Tibial nerve (tissue), 4 donors: ENCODE measurements at regions not wholly inside any gene's neighbourhood (a gene's known extent, or its start where the extent isn't known, plus 50 kb on each side); places are given as distances from the start of the nearest gene placed in this dataset.

Experiments used
- DNase-seq, 2 donors: peaks; one replicate each; pipeline ENCODE4 v3.0.0-alpha.2; 2019; ENCODE audit warnings: low spot score in 2 of 2
- H3K27ac ChIP-seq, 4 donors: fragments of 200-600 bp; sonication (generic) in 3 of 4; one replicate each; pipeline ENCODE4 v1.5.1; 2017 to 2019; ENCODE audit warnings: mild to moderate bottlenecking in 1 of 4
- H3K27me3 ChIP-seq, 2 donors: fragments of 200-600 bp; sonication (generic) in 1 of 2; one replicate each; pipeline versions ENCODE4 v1.5.1 to v1.6.0; 2017 to 2019
- H3K36me3 ChIP-seq, 3 donors: fragments of 200-600 bp; sonication (generic); one replicate each; pipeline ENCODE4 v1.5.1; 2018 to 2019
- H3K4me1 ChIP-seq, 4 donors: fragments of 200-600 bp; sonication (generic) in 3 of 4; one replicate each; pipeline ENCODE4 v1.5.1; 2017 to 2019
- H3K4me3 ChIP-seq, 4 donors: fragments of 200-600 bp; sonication (generic) in 3 of 4; one replicate each; pipeline ENCODE4 v1.5.1; 2017 to 2019; ENCODE audit warnings: mild to moderate bottlenecking in 1 of 4, moderate library complexity in 1 of 4
- H3K9me3 ChIP-seq, 4 donors: fragments of 200-600 bp; sonication (generic) in 3 of 4; one replicate each; pipeline ENCODE4 v1.5.1; 2017 to 2019
- EP300 ChIP-seq, 2 donors: sonication (generic); formaldehyde crosslinking; IDR thresholded peaks; one replicate each; pipeline ENCODE4 v1.6.1; 2017; ENCODE audit warnings: antibody characterized with exemption in 2 of 2, mild to moderate bottlenecking in 1 of 2
- POLR2A ChIP-seq, 2 donors: fragments of 450-650 bp; IDR thresholded peaks; one replicate each; pipeline ENCODE4 v1.6.1; 2017; ENCODE audit warnings: antibody characterized with exemption in 2 of 2, mild to moderate bottlenecking in 2 of 2, moderate library complexity in 2 of 2
- WGBS, 2 donors: methylation state at CpG; one replicate each; pipeline ENCODE4 v1.1.5; 2018; 5-methylcytosine and 5-hydroxymethylcytosine counted together
- TF ChIP-seq, protein P1 (sequence below), 5 experiments: fragments of 200-600 bp in 3 of 5; fragments of 450-650 bp in 2 of 5; sonication (generic) in 3 of 5; IDR thresholded peaks; one replicate each; pipeline ENCODE4 v1.5.1; 2016 to 2019; ENCODE audit warnings: antibody characterized with exemption in 5 of 5, mild to moderate bottlenecking in 3 of 5, moderate library complexity in 2 of 5

GRCh38 chr2:16520891-16521290 is 144.7 kb downstream of the CYRIA start:
- DNase-seq = no peak
- H3K27ac ChIP-seq = no peak overlapping the region
- 0% methylated on average over 1 of the region's 1 CpG for WGBS, 2 donors
- no peak overlapping the region for H3K4me3 ChIP-seq
- H3K27me3 ChIP-seq = peaks cover 0 to under 1% of the 10 kb centered on the region in 2 donors
- no peaks in the 10 kb centered on the region for H3K9me3 ChIP-seq
- no peaks in the 10 kb centered on the region for H3K36me3 ChIP-seq
- H3K4me1 ChIP-seq = peaks cover 0 to 7% (median 0%) of the 10 kb centered on the region in 4 donors
- TF ChIP-seq, protein P1, sequence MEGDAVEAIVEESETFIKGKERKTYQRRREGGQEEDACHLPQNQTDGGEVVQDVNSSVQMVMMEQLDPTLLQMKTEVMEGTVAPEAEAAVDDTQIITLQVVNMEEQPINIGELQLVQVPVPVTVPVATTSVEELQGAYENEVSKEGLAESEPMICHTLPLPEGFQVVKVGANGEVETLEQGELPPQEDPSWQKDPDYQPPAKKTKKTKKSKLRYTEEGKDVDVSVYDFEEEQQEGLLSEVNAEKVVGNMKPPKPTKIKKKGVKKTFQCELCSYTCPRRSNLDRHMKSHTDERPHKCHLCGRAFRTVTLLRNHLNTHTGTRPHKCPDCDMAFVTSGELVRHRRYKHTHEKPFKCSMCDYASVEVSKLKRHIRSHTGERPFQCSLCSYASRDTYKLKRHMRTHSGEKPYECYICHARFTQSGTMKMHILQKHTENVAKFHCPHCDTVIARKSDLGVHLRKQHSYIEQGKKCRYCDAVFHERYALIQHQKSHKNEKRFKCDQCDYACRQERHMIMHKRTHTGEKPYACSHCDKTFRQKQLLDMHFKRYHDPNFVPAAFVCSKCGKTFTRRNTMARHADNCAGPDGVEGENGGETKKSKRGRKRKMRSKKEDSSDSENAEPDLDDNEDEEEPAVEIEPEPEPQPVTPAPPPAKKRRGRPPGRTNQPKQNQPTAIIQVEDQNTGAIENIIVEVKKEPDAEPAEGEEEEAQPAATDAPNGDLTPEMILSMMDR (IDR thresholded peaks at IDR 0.05) = no peak
- TF ChIP-seq POLR2A (IDR thresholded peaks at IDR 0.05) = no peak

GRCh38 chr2:16515696-16516095 is 149.9 kb downstream of the CYRIA start:
- no peak overlapping the region for H3K4me3 ChIP-seq
- DNase-seq = no peak
- TF ChIP-seq, protein P1 (IDR thresholded peaks at IDR 0.05) = no peak
- no peak for TF ChIP-seq POLR2A (IDR thresholded peaks at IDR 0.05)
- TF ChIP-seq EP300 (IDR thresholded peaks at IDR 0.05) = no peak

DNA sequence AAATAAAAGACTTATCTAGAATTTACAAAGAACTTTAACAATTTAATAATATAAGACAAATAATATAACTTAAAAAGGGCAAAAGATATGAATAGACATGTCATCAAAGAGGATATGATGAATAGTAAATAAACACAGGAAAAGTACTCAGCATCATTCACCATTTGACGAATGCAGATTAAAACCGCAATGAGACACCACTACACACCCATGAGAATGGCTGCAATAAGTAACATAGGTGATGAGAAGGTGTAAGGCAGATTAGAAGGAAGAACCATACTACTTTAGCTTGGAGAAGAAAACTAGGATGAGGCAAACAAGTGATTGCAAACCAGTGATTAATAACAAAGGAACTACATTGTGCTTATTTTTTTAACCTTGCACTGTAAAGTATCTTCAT is 152.0 kb downstream of the CYRIA start:
- WGBS, 2 donors = 85 to 90% methylated on average over 2 of the region's 2 CpGs
- no peak for TF ChIP-seq EP300 (IDR thresholded peaks at IDR 0.05)
- TF ChIP-seq, protein P1 (IDR thresholded peaks at IDR 0.05) = no peak
- TF ChIP-seq POLR2A (IDR thresholded peaks at IDR 0.05) = no peak
- Histone ChIP-seq H3K4me1 (no peaks in the 10 kb centered on the region), H3K9me3 (no peaks in the 10 kb centered on the region), H3K36me3 (no peaks in the 10 kb centered on the region), H3K4me3 (no peak overlapping the region), H3K27ac (no peak overlapping the region), H3K27me3 (peaks cover 0 to 41% of the 10 kb centered on the region in 2 donors)
- no peak for DNase-seq

More at GRCh38 chr2:16515696-16516095, 149.9 kb downstream of the CYRIA start:
- Histone ChIP-seq H3K4me1 (no peaks in the 10 kb centered on the region), H3K36me3 (no peaks in the 10 kb centered on the region), H3K27me3 (peaks cover 0 to 24% of the 10 kb centered on the region in 2 donors), H3K27ac (no peak overlapping the region), H3K9me3 (no peaks in the 10 kb centered on the region)
- 64 to 67% methylated on average over 4 of the region's 4 CpGs for whole genome bisulfite sequencing, 2 donors

DNA sequence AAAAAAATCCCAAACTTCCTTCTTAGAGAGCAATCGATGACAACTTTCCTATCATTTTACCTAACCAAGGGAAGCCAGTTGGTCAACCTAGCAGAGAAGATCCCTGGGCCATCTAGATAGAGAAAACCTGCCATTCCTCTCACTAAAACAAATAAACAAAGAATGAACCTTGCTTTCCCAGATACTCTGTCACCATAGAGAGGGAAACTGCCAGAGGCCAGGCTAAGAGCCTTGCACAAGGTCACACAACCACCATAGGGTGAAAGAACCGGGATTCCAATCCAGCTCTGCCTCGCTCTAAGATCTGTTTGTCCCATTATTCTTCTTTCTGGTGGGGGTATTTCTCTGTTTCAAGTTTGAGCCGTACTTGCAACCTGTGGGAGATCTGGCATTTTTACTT is 154.6 kb downstream of the CYRIA start:
- H3K36me3 ChIP-seq = no peaks in the 10 kb centered on the region
- 85 to 94% methylated on average over 4 of the region's 4 CpGs for WGBS, 2 donors
- TF ChIP-seq POLR2A (IDR thresholded peaks at IDR 0.05) (no peak), EP300 (IDR thresholded peaks at IDR 0.05) (no peak)
- TF ChIP-seq, protein P1 (IDR thresholded peaks at IDR 0.05) = no peak
- H3K4me3 ChIP-seq = no peak overlapping the region
- no peak overlapping the region for H3K27ac ChIP-seq
- no peak for DNase-seq
- H3K4me1 ChIP-seq = peaks cover 0 to 10% (median 5%) of the 10 kb centered on the region in 4 donors
- no peaks in the 10 kb centered on the region for H3K9me3 ChIP-seq
- H3K27me3 ChIP-seq = peaks cover 0 to 53% of the 10 kb centered on the region in 2 donors

DNA sequence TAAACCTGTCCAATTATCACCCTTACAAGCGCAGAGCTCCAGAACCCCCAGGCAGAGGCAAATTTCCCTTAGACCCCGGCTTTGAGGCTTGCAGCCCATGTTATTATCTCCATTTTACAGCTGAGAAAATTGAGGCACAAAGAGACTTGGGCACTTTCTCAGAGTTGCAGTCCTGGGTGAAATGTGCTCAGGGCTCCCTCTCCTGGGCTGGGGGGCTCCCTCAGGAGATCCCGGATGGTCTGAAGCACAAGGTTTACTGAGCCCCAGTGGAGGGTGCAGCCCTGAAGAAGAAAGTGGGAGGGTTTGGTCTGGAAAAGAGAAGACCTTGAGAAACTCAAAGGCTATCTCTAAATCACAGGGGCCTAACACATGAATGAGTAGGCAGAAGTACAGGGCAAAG is 156.6 kb downstream of the CYRIA start:
- Histone ChIP-seq H3K27ac (no peak overlapping the region), H3K36me3 (no peaks in the 10 kb centered on the region), H3K27me3 (peaks cover 0 to 45% of the 10 kb centered on the region in 2 donors), H3K4me1 (peaks cover 0 to 10% (median 5%) of the 10 kb centered on the region in 4 donors), H3K4me3 (no peak overlapping the region), H3K9me3 (no peaks in the 10 kb centered on the region)
- DNase-seq = no peak
- TF ChIP-seq EP300 (IDR thresholded peaks at IDR 0.05) (no peak), POLR2A (IDR thresholded peaks at IDR 0.05) (no peak)
- TF ChIP-seq, protein P1 (IDR thresholded peaks at IDR 0.05) = no peak
- 65 to 90% methylated on average over 3 of the region's 3 CpGs for whole genome bisulfite sequencing, 2 donors
